ENCODE measurements at regions not wholly inside any gene's neighbourhood (a gene's known extent, or its start where the extent isn't known, plus 50 kb on each side); places are given as distances from the start of the nearest gene placed in this dataset.
"Not testable (repeated sequence)": the region's sequence is repeated elsewhere in the genome, so short reads cannot be mapped to it uniquely, and the experiment has no call there.

DNA sequence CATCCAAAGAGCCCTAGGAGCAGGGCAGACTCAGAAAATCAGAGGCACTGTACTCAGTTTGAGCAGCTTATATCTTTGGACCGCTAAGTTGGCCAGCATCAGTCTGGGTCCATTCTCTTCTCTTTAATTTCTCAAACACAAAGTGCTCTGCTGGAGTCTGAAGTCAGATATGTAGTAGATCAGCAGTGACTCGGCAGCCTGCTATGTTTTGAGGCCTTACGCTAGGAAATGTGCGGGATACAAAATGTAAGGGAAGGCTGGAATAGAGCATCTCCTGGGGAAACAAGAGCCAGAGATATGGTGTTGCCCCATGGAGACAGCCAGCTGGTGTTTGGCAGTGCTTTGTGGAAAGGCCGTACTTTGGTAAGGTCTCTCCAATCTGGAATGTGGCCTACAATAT, 60.6 kb upstream of the VKORC1L1 start:
- H4K20me1 ChIP-seq (ENCODE audit: insufficient read depth): no peaks in the 10 kb centered on the region
- H3K4me3 ChIP-seq (ENCODE audit: low read depth in 2 of 2, low read length in 1 of 2): no peak overlapping the region
- H3K9me2 ChIP-seq: no peaks in the 10 kb centered on the region
- H3K9me3 ChIP-seq: no peaks in the 10 kb centered on the region
- H3K4me1 ChIP-seq (ENCODE audit: control insufficient read depth in 1 of 2, insufficient read depth in 2 of 2, low read depth in 1 of 2, low read length in 1 of 2): no peaks in the 10 kb centered on the region
- WGBS (ENCODE audit: low lambda C conversion rate): 93% methylated on average over 5 of the region's 5 CpGs
- no peak overlapping the region for H3K27ac ChIP-seq (ENCODE audit: low read depth in 2 of 2, low read length in 1 of 2)
- no peak for TF ChIP-seq RCOR1 (IDR thresholded peaks at IDR 0.05; ENCODE audit: low read length)
- no peak for TF ChIP-seq NFIC (IDR thresholded peaks at IDR 0.05; ENCODE audit: borderline replicate concordance)
- no peak for TF ChIP-seq GABPA (IDR thresholded peaks at IDR 0.05; ENCODE audit: low read depth)
- TF ChIP-seq RXRA (IDR thresholded peaks at IDR 0.05; ENCODE audit: borderline replicate concordance, low read depth): no peak
- TF ChIP-seq SMC3 (IDR thresholded peaks at IDR 0.05; ENCODE audit: low read depth, low read length): no peak
- no peak for TF ChIP-seq TCF12 (IDR thresholded peaks at IDR 0.05)
- TF ChIP-seq CHD2 (IDR thresholded peaks at IDR 0.05; ENCODE audit: low read length, partially characterized antibody): no peak
- TF ChIP-seq RAD21 (IDR thresholded peaks at IDR 0.05; ENCODE audit: low read length): no peak
- TF ChIP-seq, protein P1, sequence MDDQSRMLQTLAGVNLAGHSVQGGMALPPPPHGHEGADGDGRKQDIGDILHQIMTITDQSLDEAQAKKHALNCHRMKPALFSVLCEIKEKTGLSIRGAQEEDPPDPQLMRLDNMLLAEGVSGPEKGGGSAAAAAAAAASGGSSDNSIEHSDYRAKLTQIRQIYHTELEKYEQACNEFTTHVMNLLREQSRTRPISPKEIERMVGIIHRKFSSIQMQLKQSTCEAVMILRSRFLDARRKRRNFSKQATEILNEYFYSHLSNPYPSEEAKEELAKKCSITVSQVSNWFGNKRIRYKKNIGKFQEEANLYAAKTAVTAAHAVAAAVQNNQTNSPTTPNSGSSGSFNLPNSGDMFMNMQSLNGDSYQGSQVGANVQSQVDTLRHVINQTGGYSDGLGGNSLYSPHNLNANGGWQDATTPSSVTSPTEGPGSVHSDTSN (IDR thresholded peaks at IDR 0.05): no peak
- TF ChIP-seq GATA2 (CRISPR knock-in tag; IDR thresholded peaks at IDR 0.05): no peak
- TF ChIP-seq POLR2AphosphoS5 (IDR thresholded peaks at IDR 0.05; ENCODE audit: low read depth, low read length): no peak
- DNase-seq: no peak
- no peaks in the 10 kb centered on the region for H3K27me3 ChIP-seq (ENCODE audit: insufficient read depth)
- H3K79me2 ChIP-seq (ENCODE audit: insufficient read depth): no peaks in the 10 kb centered on the region
- H3K9ac ChIP-seq: no peak overlapping the region
- peaks cover 0 to 18% of the 10 kb centered on the region in 2 experiments for H3K36me3 ChIP-seq (replicated peaks in 1 of 2; ENCODE audit: control insufficient read depth in 1 of 2, insufficient read depth in 2 of 2, low read length in 1 of 2)
- 0 out of 2 replicates have a peak overlapping the region, but pooled peaks have one; percentile 1 for H3K4me2 ChIP-seq
- CTCF ChIA-PET: interaction anchor here (1.5 kb wide), 1 partner anchor 8 kb away, joined by 3 read pairs; no protein-coding TSS in a partner anchor
- H3F3A ChIP-seq (replicated peaks; ENCODE audit: insufficient read depth): peaks cover 21% of the 10 kb centered on the region
- no peak overlapping the region for H2AFZ ChIP-seq (ENCODE audit: low read depth)
- POLR2A ChIA-PET: no interaction called here

DNA sequence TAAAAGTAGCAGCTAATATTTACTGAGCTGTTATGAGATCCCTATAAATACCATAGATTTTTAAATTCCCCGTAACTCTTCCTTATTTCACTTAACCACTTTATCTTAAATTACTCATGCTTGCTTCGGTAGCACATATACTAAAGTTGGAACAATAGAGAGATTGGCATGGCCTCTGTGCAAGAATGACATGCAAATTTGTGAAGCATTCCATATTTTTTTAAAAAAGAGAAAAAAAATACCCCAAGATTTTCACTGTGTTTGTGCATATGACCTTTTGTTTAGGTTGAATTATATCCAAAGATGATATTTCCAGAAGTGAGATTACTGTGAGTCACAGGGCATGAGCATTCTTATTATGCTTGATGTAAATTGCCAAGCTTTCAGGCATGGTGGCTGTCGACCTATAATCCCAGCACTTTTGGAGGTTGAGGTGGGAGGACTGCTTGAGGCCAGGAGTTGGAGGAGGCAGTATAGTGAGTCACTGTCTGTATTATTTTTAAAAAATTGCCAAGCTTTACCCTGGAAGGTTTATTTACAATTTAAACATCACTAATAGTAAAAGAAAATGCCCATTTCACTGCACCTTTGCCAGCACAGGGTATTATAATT, 58.2 kb upstream of the VKORC1L1 start:
- not testable (repeated sequence) for DNase-seq
- WGBS (ENCODE audit: low lambda C conversion rate): 77% methylated on average over 3 of the region's 3 CpGs
- CTCF ChIA-PET: interaction anchor here (1.2 kb wide), 1 partner anchor 27 kb away, joined by 4 read pairs; no protein-coding TSS in a partner anchor

More for the DNA sequence above, 58.2 kb upstream of the VKORC1L1 start:
- H3K27ac ChIP-seq (ENCODE audit: low read depth in 2 of 2, low read length in 1 of 2); H3K9me2 ChIP-seq; H2AFZ ChIP-seq (ENCODE audit: low read depth); H3K4me1 ChIP-seq (ENCODE audit: control insufficient read depth in 1 of 2, insufficient read depth in 2 of 2, low read depth in 1 of 2, low read length in 1 of 2); H3K27me3 ChIP-seq (ENCODE audit: insufficient read depth); H3K79me2 ChIP-seq (ENCODE audit: insufficient read depth); POLR2A ChIA-PET; H3K9me3 ChIP-seq; H3K4me3 ChIP-seq (ENCODE audit: low read depth in 2 of 2, low read length in 1 of 2); H3K4me2 ChIP-seq; H4K20me1 ChIP-seq (ENCODE audit: insufficient read depth); H3K9ac ChIP-seq: not testable (repeated sequence)
- H3K36me3 ChIP-seq (replicated peaks in 1 of 2; ENCODE audit: control insufficient read depth in 1 of 2, insufficient read depth in 2 of 2, low read length in 1 of 2): peaks cover 0 to 28% of the 10 kb centered on the region in 2 experiments
- peaks cover 21% of the 10 kb centered on the region for H3F3A ChIP-seq (replicated peaks; ENCODE audit: insufficient read depth)

Data from SK-N-SH (cell line).